K562 (cell line): ENCODE measurements at regions not wholly inside any gene's neighbourhood (a gene's known extent, or its start where the extent isn't known, plus 50 kb on each side); places are given as distances from the start of the nearest gene placed in this dataset.

ENCODE experiments used
- CBX2 ChIP-seq: fragments of 200-600 bp; sonication (generic); IDR thresholded peaks from one replicate; pipeline ENCODE4 v1.6.1; 2012; ENCODE audit warnings: mild to moderate bottlenecking, low read length, inconsistent platforms; ENCODE audit not compliant: insufficient read depth, poor library complexity, severe bottlenecking
- CEBPZ ChIP-seq: fragments of 150-350 bp; IDR thresholded peaks from 2 replicates; pipeline ENCODE4 v1.6.1; 2014; ENCODE audit warnings: low read depth, mild to moderate bottlenecking, low read length, borderline replicate concordance
- CTCF ChIP-seq, 3 experiments: IDR thresholded peaks in 2 of 3; conservative IDR thresholded peaks in 1 of 3; 2 replicates each; pipeline ENCODE4 v1.5.1; 2011 to 2012; ENCODE audit warnings: low read length in 3 of 3, mild to moderate bottlenecking in 3 of 3, control low read depth in 2 of 3, improper control_type of control experiment in 1 of 3, inconsistent platforms in 1 of 3, low read depth in 1 of 3, mixed read lengths in 1 of 3, moderate library complexity in 1 of 3; ENCODE audit not compliant: insufficient read depth in 2 of 3
- MAX ChIP-seq: sonication (generic); formaldehyde crosslinking; IDR thresholded peaks from 2 replicates; pipeline ENCODE4 v1.9.0; 2022; ENCODE audit warnings: mild to moderate bottlenecking, missing genetic modification reagents
- POLR2AphosphoS5 ChIP-seq: IDR thresholded peaks from 2 replicates; pipeline ENCODE4 v1.6.1; 2011; ENCODE audit warnings: mild to moderate bottlenecking, low read depth, low read length, moderate library complexity; ENCODE audit not compliant: control insufficient read depth, insufficient read depth
- SAFB2 ChIP-seq: fragments of 200-400 bp; formaldehyde crosslinking; IDR thresholded peaks from 2 replicates; pipeline ENCODE4 v1.6.1; 2018; ENCODE audit warnings: borderline replicate concordance, low read length, low read depth, moderate library complexity; ENCODE audit not compliant: severe bottlenecking
- SIRT6 ChIP-seq: IDR thresholded peaks from one replicate; pipeline ENCODE4 v1.6.1; 2012; ENCODE audit warnings: low read depth, mild to moderate bottlenecking, control low read depth, inconsistent platforms, low read length, moderate library complexity
- SMC3 ChIP-seq: conservative IDR thresholded peaks from 2 replicates; pipeline ENCODE4 v1.6.1; 2011; ENCODE audit warnings: low read depth, low read length, improper control_type of control experiment; ENCODE audit not compliant: insufficient read depth
- SRSF1 ChIP-seq: fragments of 200-400 bp; formaldehyde crosslinking; IDR thresholded peaks from 2 replicates; pipeline ENCODE4 v1.6.1; 2017; ENCODE audit warnings: mild to moderate bottlenecking, low read depth, low read length, moderate library complexity
- SRSF3 ChIP-seq: fragments of 200-400 bp; formaldehyde crosslinking; IDR thresholded peaks from 2 replicates; pipeline ENCODE4 v1.6.1; 2016; ENCODE audit warnings: mild to moderate bottlenecking, low read length, moderate library complexity; ENCODE audit not compliant: insufficient read depth
- TGIF2 ChIP-seq: sonication (generic); formaldehyde crosslinking; IDR thresholded peaks from 2 replicates; pipeline ENCODE4 v1.8.1; 2022; ENCODE audit warnings: mild to moderate bottlenecking, missing genetic modification reagents, moderate library complexity
- ZBTB1 ChIP-seq: sonication (generic); formaldehyde crosslinking; IDR thresholded peaks from 2 replicates; pipeline ENCODE4 v1.8.1; 2023; ENCODE audit warnings: missing genetic modification reagents, low read depth, mild to moderate bottlenecking, borderline replicate concordance

GRCh38 chr1:198966519-198966918 lies 327.7 kb downstream of the PTPRC start:
- TF ChIP-seq POLR2AphosphoS5, result no peak
- TF ChIP-seq CBX2, result no peak
- TF ChIP-seq SAFB2, result no peak
- TF ChIP-seq ZBTB1, result no peak
- TF ChIP-seq SRSF3, result no peak
- no peak for TF ChIP-seq MAX (CRISPR knock-in tag)
- no peak for TF ChIP-seq TGIF2 (CRISPR knock-in tag)
- TF ChIP-seq SMC3, result no peak
- TF ChIP-seq CTCF (IDR thresholded peaks at IDR 0.05 in 2 of 3, conservative IDR thresholded peaks at IDR 0.05 in 1 of 3; ENCODE audit: insufficient read depth in 2 of 3, low read depth in 1 of 3, low read length in 3 of 3), result no peak
- no peak for TF ChIP-seq SIRT6
- TF ChIP-seq SRSF1, result no peak
- TF ChIP-seq CEBPZ, result no peak
